ENCODE measurements at regions not wholly inside any gene's neighbourhood (a gene's known extent, or its start where the extent isn't known, plus 50 kb on each side); places are given as distances from the start of the nearest gene placed in this dataset.

DNA sequence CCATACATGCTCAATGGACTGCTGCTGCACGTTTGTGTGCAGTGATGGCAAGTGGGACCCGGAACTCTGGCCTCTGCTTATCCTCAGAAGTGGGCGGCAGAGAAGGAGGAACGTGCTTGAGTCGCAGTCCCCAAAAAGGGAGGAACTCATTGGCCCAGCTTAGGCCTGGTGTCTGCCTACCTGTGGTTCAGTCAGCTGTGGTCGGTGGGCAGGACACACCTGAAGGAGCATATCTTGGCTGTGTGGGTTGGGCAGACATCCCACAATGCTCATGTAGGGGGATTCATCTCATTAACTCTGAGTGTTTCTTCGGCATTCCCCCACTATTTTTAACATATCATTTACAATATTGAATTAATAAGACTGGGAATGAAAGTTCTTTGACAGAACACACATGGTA lies 122.9 kb upstream of the IL12B start:
- no peak for TF ChIP-seq EZH2 (IDR thresholded peaks at IDR 0.05; ENCODE audit: borderline replicate concordance, low read depth, low read length, severe bottlenecking)
- TF ChIP-seq, protein P1, sequence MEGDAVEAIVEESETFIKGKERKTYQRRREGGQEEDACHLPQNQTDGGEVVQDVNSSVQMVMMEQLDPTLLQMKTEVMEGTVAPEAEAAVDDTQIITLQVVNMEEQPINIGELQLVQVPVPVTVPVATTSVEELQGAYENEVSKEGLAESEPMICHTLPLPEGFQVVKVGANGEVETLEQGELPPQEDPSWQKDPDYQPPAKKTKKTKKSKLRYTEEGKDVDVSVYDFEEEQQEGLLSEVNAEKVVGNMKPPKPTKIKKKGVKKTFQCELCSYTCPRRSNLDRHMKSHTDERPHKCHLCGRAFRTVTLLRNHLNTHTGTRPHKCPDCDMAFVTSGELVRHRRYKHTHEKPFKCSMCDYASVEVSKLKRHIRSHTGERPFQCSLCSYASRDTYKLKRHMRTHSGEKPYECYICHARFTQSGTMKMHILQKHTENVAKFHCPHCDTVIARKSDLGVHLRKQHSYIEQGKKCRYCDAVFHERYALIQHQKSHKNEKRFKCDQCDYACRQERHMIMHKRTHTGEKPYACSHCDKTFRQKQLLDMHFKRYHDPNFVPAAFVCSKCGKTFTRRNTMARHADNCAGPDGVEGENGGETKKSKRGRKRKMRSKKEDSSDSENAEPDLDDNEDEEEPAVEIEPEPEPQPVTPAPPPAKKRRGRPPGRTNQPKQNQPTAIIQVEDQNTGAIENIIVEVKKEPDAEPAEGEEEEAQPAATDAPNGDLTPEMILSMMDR (IDR thresholded peaks at IDR 0.05; ENCODE audit: borderline replicate concordance, extremely low read depth, low read length, poor library complexity, severe bottlenecking), result no peak
